ENCODE measurements at regions not wholly inside any gene's neighbourhood (a gene's known extent, or its start where the extent isn't known, plus 50 kb on each side); places are given as distances from the start of the nearest gene placed in this dataset.

DNA sequence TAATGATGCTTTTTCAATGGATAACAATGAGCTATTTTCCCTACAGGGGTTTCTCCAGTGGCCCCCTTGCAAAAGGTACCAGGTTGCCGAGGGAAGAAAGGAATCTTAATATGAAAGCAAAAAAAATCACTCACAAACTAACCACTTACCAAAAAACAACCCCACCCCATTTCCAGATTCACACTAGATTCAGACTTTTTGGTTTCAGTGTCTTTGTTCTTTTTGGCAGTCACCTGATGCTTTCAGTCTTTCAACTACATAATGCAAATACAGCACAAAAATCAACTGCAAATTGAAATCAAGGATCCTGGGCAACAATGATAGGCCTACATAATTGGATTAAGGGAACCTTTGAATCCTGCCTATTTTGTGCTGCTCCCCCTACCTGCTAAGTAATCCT is 71.1 kb upstream of the RAP2B start:
- TF ChIP-seq, protein P1, sequence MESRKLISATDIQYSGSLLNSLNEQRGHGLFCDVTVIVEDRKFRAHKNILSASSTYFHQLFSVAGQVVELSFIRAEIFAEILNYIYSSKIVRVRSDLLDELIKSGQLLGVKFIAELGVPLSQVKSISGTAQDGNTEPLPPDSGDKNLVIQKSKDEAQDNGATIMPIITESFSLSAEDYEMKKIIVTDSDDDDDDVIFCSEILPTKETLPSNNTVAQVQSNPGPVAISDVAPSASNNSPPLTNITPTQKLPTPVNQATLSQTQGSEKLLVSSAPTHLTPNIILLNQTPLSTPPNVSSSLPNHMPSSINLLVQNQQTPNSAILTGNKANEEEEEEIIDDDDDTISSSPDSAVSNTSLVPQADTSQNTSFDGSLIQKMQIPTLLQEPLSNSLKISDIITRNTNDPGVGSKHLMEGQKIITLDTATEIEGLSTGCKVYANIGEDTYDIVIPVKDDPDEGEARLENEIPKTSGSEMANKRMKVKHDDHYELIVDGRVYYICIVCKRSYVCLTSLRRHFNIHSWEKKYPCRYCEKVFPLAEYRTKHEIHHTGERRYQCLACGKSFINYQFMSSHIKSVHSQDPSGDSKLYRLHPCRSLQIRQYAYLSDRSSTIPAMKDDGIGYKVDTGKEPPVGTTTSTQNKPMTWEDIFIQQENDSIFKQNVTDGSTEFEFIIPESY (IDR thresholded peaks at IDR 0.05; ENCODE audit: borderline replicate concordance, low read depth): no peak
- TF ChIP-seq POLR2AphosphoS5 (IDR thresholded peaks at IDR 0.05; ENCODE audit: low read depth, low read length) (no peak), YY1 (IDR thresholded peaks at IDR 0.05; ENCODE audit: low read depth) (no peak), NRF1 (IDR thresholded peaks at IDR 0.05; ENCODE audit: low read depth, low read length) (no peak), EP300 (IDR thresholded peaks at IDR 0.05; ENCODE audit: borderline replicate concordance in 1 of 2, low read depth in 1 of 2, low read length in 1 of 2) (no peak), GABPA (IDR thresholded peaks at IDR 0.05; ENCODE audit: low read depth) (no peak), NFIC (IDR thresholded peaks at IDR 0.05; ENCODE audit: borderline replicate concordance) (no peak), EZH2phosphoT487 (IDR thresholded peaks at IDR 0.05; ENCODE audit: borderline replicate concordance, low read depth) (no peak), TCF12 (IDR thresholded peaks at IDR 0.05) (no peak)
- TF ChIP-seq, protein P2, sequence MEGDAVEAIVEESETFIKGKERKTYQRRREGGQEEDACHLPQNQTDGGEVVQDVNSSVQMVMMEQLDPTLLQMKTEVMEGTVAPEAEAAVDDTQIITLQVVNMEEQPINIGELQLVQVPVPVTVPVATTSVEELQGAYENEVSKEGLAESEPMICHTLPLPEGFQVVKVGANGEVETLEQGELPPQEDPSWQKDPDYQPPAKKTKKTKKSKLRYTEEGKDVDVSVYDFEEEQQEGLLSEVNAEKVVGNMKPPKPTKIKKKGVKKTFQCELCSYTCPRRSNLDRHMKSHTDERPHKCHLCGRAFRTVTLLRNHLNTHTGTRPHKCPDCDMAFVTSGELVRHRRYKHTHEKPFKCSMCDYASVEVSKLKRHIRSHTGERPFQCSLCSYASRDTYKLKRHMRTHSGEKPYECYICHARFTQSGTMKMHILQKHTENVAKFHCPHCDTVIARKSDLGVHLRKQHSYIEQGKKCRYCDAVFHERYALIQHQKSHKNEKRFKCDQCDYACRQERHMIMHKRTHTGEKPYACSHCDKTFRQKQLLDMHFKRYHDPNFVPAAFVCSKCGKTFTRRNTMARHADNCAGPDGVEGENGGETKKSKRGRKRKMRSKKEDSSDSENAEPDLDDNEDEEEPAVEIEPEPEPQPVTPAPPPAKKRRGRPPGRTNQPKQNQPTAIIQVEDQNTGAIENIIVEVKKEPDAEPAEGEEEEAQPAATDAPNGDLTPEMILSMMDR (IDR thresholded peaks at IDR 0.05): no peak
- TF ChIP-seq, protein P3, sequence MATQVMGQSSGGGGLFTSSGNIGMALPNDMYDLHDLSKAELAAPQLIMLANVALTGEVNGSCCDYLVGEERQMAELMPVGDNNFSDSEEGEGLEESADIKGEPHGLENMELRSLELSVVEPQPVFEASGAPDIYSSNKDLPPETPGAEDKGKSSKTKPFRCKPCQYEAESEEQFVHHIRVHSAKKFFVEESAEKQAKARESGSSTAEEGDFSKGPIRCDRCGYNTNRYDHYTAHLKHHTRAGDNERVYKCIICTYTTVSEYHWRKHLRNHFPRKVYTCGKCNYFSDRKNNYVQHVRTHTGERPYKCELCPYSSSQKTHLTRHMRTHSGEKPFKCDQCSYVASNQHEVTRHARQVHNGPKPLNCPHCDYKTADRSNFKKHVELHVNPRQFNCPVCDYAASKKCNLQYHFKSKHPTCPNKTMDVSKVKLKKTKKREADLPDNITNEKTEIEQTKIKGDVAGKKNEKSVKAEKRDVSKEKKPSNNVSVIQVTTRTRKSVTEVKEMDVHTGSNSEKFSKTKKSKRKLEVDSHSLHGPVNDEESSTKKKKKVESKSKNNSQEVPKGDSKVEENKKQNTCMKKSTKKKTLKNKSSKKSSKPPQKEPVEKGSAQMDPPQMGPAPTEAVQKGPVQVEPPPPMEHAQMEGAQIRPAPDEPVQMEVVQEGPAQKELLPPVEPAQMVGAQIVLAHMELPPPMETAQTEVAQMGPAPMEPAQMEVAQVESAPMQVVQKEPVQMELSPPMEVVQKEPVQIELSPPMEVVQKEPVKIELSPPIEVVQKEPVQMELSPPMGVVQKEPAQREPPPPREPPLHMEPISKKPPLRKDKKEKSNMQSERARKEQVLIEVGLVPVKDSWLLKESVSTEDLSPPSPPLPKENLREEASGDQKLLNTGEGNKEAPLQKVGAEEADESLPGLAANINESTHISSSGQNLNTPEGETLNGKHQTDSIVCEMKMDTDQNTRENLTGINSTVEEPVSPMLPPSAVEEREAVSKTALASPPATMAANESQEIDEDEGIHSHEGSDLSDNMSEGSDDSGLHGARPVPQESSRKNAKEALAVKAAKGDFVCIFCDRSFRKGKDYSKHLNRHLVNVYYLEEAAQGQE (IDR thresholded peaks at IDR 0.05; ENCODE audit: low read depth, low read length): no peak
- TF ChIP-seq, protein P4, sequence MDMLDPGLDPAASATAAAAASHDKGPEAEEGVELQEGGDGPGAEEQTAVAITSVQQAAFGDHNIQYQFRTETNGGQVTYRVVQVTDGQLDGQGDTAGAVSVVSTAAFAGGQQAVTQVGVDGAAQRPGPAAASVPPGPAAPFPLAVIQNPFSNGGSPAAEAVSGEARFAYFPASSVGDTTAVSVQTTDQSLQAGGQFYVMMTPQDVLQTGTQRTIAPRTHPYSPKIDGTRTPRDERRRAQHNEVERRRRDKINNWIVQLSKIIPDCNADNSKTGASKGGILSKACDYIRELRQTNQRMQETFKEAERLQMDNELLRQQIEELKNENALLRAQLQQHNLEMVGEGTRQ (IDR thresholded peaks at IDR 0.05; ENCODE audit: borderline replicate concordance, low read depth, low read length): no peak
- TF ChIP-seq, protein P5, sequence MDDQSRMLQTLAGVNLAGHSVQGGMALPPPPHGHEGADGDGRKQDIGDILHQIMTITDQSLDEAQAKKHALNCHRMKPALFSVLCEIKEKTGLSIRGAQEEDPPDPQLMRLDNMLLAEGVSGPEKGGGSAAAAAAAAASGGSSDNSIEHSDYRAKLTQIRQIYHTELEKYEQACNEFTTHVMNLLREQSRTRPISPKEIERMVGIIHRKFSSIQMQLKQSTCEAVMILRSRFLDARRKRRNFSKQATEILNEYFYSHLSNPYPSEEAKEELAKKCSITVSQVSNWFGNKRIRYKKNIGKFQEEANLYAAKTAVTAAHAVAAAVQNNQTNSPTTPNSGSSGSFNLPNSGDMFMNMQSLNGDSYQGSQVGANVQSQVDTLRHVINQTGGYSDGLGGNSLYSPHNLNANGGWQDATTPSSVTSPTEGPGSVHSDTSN (IDR thresholded peaks at IDR 0.05): no peak

Data from SK-N-SH (cell line).